GM12878 (cell line): ENCODE measurements at regions not wholly inside any gene's neighbourhood (a gene's known extent, or its start where the extent isn't known, plus 50 kb on each side); places are given as distances from the start of the nearest gene placed in this dataset.

Experiments
- BRCA1 ChIP-seq: IDR thresholded peaks from 2 replicates; pipeline ENCODE4 v1.6.1; 2011; ENCODE audit warnings: low read depth, low read length, improper control_type of control experiment
- CREB1 ChIP-seq: IDR thresholded peaks from 2 replicates; pipeline ENCODE4 v1.6.1; 2012; ENCODE audit warnings: low read depth, mild to moderate bottlenecking, inconsistent platforms
- KAT2A ChIP-seq: conservative IDR thresholded peaks from 2 replicates; pipeline ENCODE4 v1.6.1; 2011; ENCODE audit warnings: low read depth, low read length; ENCODE audit not compliant: control insufficient read depth
- KDM1A ChIP-seq: fragments of 200-600 bp; sonication (generic); IDR thresholded peaks from 2 replicates; pipeline ENCODE4 v1.6.1; 2016; ENCODE audit warnings: borderline replicate concordance
- NFIC ChIP-seq: IDR thresholded peaks from 2 replicates; pipeline ENCODE4 v1.6.1; 2012; ENCODE audit warnings: low read depth, mild to moderate bottlenecking, inconsistent platforms, low read length, moderate library complexity
- PAX5 ChIP-seq: IDR thresholded peaks from 2 replicates; pipeline ENCODE4 v1.6.1; 2011; ENCODE audit warnings: low read depth, low read length, borderline replicate concordance
- PML ChIP-seq: IDR thresholded peaks from 2 replicates; pipeline ENCODE4 v1.6.1; 2012; ENCODE audit warnings: low read length, inconsistent platforms
- POLR2AphosphoS2 ChIP-seq: IDR thresholded peaks from 2 replicates; pipeline ENCODE4 v1.6.1; 2011; ENCODE audit warnings: low read depth, mild to moderate bottlenecking, low read length, improper control_type of control experiment, moderate library complexity
- SIN3A ChIP-seq: IDR thresholded peaks from 2 replicates; pipeline ENCODE4 v1.6.1; 2012; ENCODE audit warnings: low read depth, low read length, improper control_type of control experiment
- TBL1XR1 ChIP-seq: IDR thresholded peaks from 2 replicates; pipeline ENCODE4 v1.6.1; 2012; ENCODE audit warnings: low read depth, low read length, improper control_type of control experiment
- YBX1 ChIP-seq: fragments of 450-650 bp; IDR thresholded peaks from 2 replicates; pipeline ENCODE4 v1.6.1; 2016; ENCODE audit warnings: antibody characterized with exemption
- TF ChIP-seq, protein P1 (sequence below), 3 experiments: IDR thresholded peaks in 2 of 3; conservative IDR thresholded peaks in 1 of 3; 2 replicates each; pipeline ENCODE4 v1.5.1; 2011; ENCODE audit warnings: low read depth in 3 of 3, low read length in 3 of 3, mild to moderate bottlenecking in 3 of 3, control low read depth in 2 of 3, moderate library complexity in 2 of 3, inconsistent platforms in 1 of 3, mixed read lengths in 1 of 3; ENCODE audit not compliant: control insufficient read depth in 2 of 3, insufficient read depth in 1 of 3; ENCODE audit errors: extremely low read depth in 1 of 3
- TF ChIP-seq, protein P2 (sequence below): fragments of 450-650 bp; formaldehyde crosslinking; IDR thresholded peaks from 2 replicates; pipeline ENCODE4 v1.4.0; 2022; ENCODE audit warnings: mild to moderate bottlenecking, moderate library complexity

DNA sequence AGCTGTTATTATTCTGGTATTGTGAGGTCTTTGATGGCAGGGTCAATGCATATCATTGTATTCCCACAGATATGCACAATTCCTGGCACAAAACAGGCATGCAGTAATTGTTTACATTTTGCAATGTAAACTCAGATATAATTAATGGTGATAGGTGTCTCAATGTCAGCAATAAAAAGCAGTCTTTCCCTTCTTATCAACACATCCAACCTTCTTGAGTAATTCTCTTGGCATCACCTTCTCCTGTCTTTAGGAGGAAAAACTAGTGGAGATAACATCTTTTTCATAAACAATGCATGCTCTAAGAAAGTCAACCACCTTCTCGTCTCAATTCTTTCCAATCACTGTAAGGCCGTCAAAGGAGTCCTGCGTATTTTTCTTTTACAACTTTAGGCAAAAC is 313.3 kb upstream of the GULP1 start:
- no peak for TF ChIP-seq BRCA1
- TF ChIP-seq KDM1A, result no peak
- TF ChIP-seq PML, result no peak
- TF ChIP-seq, protein P1, sequence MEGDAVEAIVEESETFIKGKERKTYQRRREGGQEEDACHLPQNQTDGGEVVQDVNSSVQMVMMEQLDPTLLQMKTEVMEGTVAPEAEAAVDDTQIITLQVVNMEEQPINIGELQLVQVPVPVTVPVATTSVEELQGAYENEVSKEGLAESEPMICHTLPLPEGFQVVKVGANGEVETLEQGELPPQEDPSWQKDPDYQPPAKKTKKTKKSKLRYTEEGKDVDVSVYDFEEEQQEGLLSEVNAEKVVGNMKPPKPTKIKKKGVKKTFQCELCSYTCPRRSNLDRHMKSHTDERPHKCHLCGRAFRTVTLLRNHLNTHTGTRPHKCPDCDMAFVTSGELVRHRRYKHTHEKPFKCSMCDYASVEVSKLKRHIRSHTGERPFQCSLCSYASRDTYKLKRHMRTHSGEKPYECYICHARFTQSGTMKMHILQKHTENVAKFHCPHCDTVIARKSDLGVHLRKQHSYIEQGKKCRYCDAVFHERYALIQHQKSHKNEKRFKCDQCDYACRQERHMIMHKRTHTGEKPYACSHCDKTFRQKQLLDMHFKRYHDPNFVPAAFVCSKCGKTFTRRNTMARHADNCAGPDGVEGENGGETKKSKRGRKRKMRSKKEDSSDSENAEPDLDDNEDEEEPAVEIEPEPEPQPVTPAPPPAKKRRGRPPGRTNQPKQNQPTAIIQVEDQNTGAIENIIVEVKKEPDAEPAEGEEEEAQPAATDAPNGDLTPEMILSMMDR (IDR thresholded peaks at IDR 0.05 in 2 of 3, conservative IDR thresholded peaks at IDR 0.05 in 1 of 3; ENCODE audit: control insufficient read depth in 2 of 3, extremely low read depth in 1 of 3, insufficient read depth in 1 of 3, low read depth in 3 of 3, low read length in 3 of 3), result no peak
- TF ChIP-seq KAT2A, result no peak
- TF ChIP-seq PAX5, result no peak
- TF ChIP-seq YBX1, result no peak
- TF ChIP-seq, protein P2, sequence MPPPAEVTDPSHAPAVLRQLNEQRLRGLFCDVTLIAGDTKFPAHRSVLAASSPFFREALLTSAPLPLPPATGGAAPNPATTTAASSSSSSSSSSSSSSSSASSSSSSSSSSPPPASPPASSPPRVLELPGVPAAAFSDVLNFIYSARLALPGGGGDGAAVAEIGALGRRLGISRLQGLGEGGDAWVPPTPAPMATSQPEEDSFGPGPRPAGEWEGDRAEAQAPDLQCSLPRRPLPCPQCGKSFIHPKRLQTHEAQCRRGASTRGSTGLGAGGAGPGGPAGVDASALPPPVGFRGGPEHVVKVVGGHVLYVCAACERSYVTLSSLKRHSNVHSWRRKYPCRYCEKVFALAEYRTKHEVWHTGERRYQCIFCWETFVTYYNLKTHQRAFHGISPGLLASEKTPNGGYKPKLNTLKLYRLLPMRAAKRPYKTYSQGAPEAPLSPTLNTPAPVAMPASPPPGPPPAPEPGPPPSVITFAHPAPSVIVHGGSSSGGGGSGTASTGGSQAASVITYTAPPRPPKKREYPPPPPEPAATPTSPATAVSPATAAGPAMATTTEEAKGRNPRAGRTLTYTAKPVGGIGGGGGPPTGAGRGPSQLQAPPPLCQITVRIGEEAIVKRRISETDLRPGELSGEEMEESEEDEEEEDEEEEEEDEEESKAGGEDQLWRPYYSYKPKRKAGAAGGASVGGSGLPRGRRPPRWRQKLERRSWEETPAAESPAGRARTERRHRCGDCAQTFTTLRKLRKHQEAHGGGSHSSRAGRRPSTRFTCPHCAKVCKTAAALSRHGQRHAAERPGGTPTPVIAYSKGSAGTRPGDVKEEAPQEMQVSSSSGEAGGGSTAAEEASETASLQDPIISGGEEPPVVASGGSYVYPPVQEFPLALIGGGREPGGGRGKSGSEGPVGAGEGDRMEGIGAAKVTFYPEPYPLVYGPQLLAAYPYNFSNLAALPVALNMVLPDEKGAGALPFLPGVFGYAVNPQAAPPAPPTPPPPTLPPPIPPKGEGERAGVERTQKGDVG (CRISPR knock-in tag), result no peak
- no peak for TF ChIP-seq TBL1XR1
- TF ChIP-seq SIN3A, result no peak
- no peak for TF ChIP-seq CREB1
- TF ChIP-seq POLR2AphosphoS2, result no peak
- no peak for TF ChIP-seq NFIC
